Thyroid gland (tissue), 4 donors: ENCODE measurements at regions not wholly inside any gene's neighbourhood (a gene's known extent, or its start where the extent isn't known, plus 50 kb on each side); places are given as distances from the start of the nearest gene placed in this dataset.

Source experiments
- CTCF ChIP-seq, 6 experiments: fragments of 200-600 bp in 3 of 6; fragments of 450-650 bp in 3 of 6; sonication (generic) in 3 of 6; IDR thresholded peaks; one replicate each; pipeline ENCODE4 v1.5.1; 2016 to 2019; ENCODE audit warnings: antibody characterized with exemption in 6 of 6, mild to moderate bottlenecking in 2 of 6, inconsistent platforms in 1 of 6, moderate library complexity in 1 of 6
- POLR2A ChIP-seq, 2 donors: fragments of 450-650 bp; IDR thresholded peaks; one replicate each; pipeline ENCODE4 v1.6.1; 2017; ENCODE audit warnings: antibody characterized with exemption in 2 of 2, mild to moderate bottlenecking in 2 of 2, moderate library complexity in 1 of 2

GRCh38 chr7:32177232-32177631 is 107.0 kb upstream of the PDE1C start:
- TF ChIP-seq POLR2A (IDR thresholded peaks at IDR 0.05) (no peak), CTCF (IDR thresholded peaks at IDR 0.05) (no peak)
